SK-N-SH (cell line): ENCODE measurements at regions not wholly inside any gene's neighbourhood (a gene's known extent, or its start where the extent isn't known, plus 50 kb on each side); places are given as distances from the start of the nearest gene placed in this dataset.

Experiments used
- EP300 ChIP-seq, 2 experiments: IDR thresholded peaks; 2 replicates each; pipeline versions ENCODE4 v1.4.0 to v1.6.1; 2012; ENCODE audit warnings: borderline replicate concordance in 1 of 2, low read depth in 1 of 2, low read length in 1 of 2
- FOXM1 ChIP-seq: IDR thresholded peaks from 2 replicates; pipeline ENCODE4 v1.4.0; 2012; ENCODE audit warnings: low read depth, mild to moderate bottlenecking
- TEAD4 ChIP-seq: IDR thresholded peaks from 2 replicates; pipeline ENCODE4 v1.4.0; 2012; ENCODE audit warnings: mild to moderate bottlenecking, borderline replicate concordance; ENCODE audit not compliant: insufficient read depth
- TF ChIP-seq, protein P1 (sequence below): fragments of 200-600 bp; sonication (generic); IDR thresholded peaks from 2 replicates; pipeline ENCODE4 v1.6.1; 2017; ENCODE audit warnings: antibody characterized with exemption, mild to moderate bottlenecking, moderate library complexity

DNA sequence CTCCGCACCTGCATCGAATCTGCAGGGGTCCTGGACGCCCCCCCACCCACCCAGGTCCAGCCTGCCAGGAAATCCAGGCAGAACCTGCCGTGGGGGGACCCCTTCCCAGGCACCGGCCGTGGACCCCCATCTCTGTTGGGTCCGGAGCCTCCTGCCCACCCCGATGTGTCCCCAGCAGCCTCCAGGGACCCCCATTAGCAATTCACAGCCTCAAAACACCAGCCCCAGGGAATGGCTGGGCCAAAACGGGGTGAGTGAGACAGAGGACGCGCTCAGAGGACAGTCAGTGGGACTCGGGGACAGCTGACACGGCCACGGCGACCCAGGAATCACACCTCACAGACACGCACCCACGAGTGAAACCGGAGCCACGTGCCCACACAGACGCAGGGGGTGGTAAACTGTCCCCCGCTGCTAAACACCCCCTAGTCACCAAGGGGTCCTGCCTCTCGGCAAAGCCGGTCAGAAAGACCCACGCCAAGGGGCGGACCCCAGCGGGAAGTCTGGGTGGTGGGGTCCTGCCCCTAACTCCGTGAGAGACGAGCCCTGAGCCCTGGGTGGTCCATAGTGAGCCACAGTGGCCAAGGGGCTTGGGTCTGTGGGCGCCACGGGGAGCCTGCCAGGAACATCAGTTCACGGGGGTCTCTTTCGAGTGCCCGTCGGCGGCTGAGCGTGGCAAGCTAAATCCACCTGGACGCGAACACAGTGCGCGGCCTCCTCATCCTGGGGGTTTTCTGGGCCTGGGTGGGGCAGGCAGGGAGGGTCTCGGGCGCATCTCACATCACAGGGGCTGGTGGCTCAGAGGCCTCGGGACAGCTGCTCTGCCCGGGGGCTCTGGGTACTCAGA lies 126.5 kb upstream of the NKX1-1 start:
- TF ChIP-seq, protein P1, sequence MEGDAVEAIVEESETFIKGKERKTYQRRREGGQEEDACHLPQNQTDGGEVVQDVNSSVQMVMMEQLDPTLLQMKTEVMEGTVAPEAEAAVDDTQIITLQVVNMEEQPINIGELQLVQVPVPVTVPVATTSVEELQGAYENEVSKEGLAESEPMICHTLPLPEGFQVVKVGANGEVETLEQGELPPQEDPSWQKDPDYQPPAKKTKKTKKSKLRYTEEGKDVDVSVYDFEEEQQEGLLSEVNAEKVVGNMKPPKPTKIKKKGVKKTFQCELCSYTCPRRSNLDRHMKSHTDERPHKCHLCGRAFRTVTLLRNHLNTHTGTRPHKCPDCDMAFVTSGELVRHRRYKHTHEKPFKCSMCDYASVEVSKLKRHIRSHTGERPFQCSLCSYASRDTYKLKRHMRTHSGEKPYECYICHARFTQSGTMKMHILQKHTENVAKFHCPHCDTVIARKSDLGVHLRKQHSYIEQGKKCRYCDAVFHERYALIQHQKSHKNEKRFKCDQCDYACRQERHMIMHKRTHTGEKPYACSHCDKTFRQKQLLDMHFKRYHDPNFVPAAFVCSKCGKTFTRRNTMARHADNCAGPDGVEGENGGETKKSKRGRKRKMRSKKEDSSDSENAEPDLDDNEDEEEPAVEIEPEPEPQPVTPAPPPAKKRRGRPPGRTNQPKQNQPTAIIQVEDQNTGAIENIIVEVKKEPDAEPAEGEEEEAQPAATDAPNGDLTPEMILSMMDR, result no peak
- TF ChIP-seq TEAD4 (no peak), FOXM1 (no peak), EP300 (IDR thresholded peaks at IDR 0.05; ENCODE audit: borderline replicate concordance in 1 of 2, low read depth in 1 of 2, low read length in 1 of 2) (no peak)
